ENCODE measurements at regions not wholly inside any gene's neighbourhood (a gene's known extent, or its start where the extent isn't known, plus 50 kb on each side); places are given as distances from the start of the nearest gene placed in this dataset.

DNA sequence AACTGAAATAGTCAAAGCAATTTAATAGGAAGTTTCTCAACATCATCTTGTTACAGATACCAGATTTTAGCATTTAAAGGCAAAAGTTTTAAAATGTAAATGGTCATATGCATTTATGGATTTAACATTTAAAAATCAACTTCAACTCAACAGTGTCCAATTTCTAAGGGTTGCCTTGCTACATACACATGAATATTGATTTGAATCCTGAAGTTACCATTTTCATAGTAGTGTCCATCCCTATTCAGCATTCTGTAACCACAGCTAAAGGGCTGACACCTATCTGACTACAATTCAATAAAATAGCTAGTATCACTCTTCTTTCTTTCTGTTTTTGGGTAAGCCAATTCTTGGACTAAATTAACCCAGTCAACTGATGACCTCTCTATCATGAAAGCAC lies 164.0 kb upstream of the CFAP20DC start:
- no peaks in the 10 kb centered on the region for H3K36me3 ChIP-seq
- DNase-seq (no peak), ATAC-seq (no peak)
- H3K4me3 ChIP-seq: no peak overlapping the region
- H3K27ac ChIP-seq: no peak overlapping the region
- in situ Hi-C loops (cut with MboI; ENCODE audit: low sequenced_read_pairs in 4 of 4): loop anchor here in 2 of 4 donors (25.0 kb wide), 1 partner anchor 648 kb away; no protein-coding TSS in a partner anchor
- no peaks in the 10 kb centered on the region for H3K27me3 ChIP-seq
- no peak for TF ChIP-seq POLR2A (IDR thresholded peaks at IDR 0.05)
- TF ChIP-seq, protein P1, sequence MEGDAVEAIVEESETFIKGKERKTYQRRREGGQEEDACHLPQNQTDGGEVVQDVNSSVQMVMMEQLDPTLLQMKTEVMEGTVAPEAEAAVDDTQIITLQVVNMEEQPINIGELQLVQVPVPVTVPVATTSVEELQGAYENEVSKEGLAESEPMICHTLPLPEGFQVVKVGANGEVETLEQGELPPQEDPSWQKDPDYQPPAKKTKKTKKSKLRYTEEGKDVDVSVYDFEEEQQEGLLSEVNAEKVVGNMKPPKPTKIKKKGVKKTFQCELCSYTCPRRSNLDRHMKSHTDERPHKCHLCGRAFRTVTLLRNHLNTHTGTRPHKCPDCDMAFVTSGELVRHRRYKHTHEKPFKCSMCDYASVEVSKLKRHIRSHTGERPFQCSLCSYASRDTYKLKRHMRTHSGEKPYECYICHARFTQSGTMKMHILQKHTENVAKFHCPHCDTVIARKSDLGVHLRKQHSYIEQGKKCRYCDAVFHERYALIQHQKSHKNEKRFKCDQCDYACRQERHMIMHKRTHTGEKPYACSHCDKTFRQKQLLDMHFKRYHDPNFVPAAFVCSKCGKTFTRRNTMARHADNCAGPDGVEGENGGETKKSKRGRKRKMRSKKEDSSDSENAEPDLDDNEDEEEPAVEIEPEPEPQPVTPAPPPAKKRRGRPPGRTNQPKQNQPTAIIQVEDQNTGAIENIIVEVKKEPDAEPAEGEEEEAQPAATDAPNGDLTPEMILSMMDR (IDR thresholded peaks at IDR 0.05 in 4 of 5, conservative IDR thresholded peaks at IDR 0.05 in 1 of 5): no peak
- no peaks in the 10 kb centered on the region for H3K4me1 ChIP-seq
- no peaks in the 10 kb centered on the region for H3K9me3 ChIP-seq
- intact Hi-C loops (cut with DNase I; ENCODE audit: low total_unique reads): no loop called here

DNA sequence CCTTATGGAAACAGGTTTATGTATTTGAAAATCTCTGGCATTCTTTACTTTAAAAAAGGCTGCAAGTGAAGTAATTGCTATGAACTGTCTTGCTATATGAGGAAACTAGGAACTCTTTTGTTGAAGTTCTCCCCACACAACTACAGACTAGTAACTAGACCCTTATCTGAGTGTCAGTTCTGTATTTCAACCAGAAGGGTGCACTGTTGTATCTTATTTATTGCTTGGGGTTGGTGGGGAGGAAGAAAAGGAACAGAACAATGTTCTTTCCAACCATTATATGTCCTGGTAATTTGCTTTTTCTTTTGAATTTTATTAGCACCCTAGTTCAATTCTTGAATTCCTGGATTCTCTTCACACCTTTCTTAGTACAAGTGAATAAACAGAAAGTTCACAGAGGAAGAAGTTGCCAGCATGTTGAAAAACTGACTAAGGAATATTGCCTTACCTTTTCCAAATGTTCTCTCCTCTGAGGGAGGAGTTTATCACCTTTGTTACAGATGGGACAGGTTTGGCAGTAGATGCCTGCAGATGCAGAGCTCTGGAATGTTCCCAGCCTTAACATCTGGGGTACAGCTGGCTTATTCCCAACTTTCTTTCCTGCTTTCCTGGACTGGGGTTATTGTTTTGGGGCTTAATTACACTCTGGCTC lies 162.4 kb upstream of the CFAP20DC start:
- no peaks in the 10 kb centered on the region for H3K4me1 ChIP-seq
- intact Hi-C loops (cut with DNase I; ENCODE audit: low total_unique reads) (no loop called here), in situ Hi-C loops (cut with MboI; ENCODE audit: low sequenced_read_pairs in 4 of 4) (loop anchor here in 2 of 4 donors (25.0 kb wide), 1 partner anchor 650 kb away; no protein-coding TSS in a partner anchor)
- DNase-seq (no peak), ATAC-seq (no peak)
- TF ChIP-seq POLR2A (IDR thresholded peaks at IDR 0.05): no peak
- TF ChIP-seq, protein P1 (IDR thresholded peaks at IDR 0.05 in 4 of 5, conservative IDR thresholded peaks at IDR 0.05 in 1 of 5): no peak
- H3K27me3 ChIP-seq: no peaks in the 10 kb centered on the region
- H3K9me3 ChIP-seq: no peaks in the 10 kb centered on the region
- H3K36me3 ChIP-seq: no peaks in the 10 kb centered on the region
- no peak overlapping the region for H3K27ac ChIP-seq
- no peak overlapping the region for H3K4me3 ChIP-seq

DNA sequence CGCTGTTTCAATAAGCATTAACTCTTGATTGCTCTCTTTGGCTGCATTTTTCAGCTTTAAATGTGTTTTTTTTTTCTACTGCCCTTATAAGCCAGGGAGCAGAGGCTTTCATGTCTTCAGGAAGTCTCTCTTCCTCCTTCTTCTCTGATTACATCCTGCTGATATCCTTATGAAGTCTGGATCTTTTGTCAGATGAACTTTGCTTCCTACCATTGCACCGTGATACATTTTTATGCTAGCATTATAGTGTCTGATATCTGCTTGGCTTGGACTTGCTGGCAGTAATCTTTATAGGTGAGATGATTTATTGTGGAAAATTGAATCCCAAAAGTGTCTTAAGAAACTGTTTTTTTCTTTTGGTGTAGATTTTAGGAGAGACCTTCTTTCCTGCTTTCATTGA lies 160.4 kb upstream of the CFAP20DC start:
- in situ Hi-C loops (cut with MboI; ENCODE audit: low sequenced_read_pairs in 4 of 4): loop anchor here in 2 of 4 donors (25.0 kb wide), 1 partner anchor 652 kb away; no protein-coding TSS in a partner anchor

DNA sequence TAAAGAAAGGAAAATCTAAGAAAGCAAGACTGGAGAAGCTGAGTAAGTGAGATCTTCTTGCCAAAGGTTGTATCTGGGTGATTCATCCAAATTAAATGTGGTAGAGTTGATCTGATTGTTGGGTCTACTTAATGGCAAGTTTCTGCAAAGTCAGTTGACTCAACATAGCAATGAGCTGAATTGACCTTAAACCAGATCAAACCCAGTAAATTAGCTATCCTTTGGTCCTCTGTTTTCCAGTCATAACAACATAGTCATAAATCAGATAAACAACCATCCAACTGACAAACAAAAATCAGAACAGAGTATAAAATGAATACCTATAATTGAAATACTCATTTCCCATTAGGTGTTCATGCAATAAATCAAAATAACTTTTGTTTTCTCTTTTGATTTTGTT lies 142.6 kb upstream of the CFAP20DC start:
- TF ChIP-seq, protein P1 (IDR thresholded peaks at IDR 0.05 in 4 of 5, conservative IDR thresholded peaks at IDR 0.05 in 1 of 5): no peak
- no peak for TF ChIP-seq POLR2A (IDR thresholded peaks at IDR 0.05)
- H3K9me3 ChIP-seq: no peaks in the 10 kb centered on the region
- intact Hi-C loops (cut with DNase I; ENCODE audit: low total_unique reads) (no loop called here), in situ Hi-C loops (cut with MboI; ENCODE audit: low sequenced_read_pairs in 4 of 4) (no loop called here)
- no peak for DNase-seq
- no peak overlapping the region for H3K27ac ChIP-seq
- ATAC-seq: no peak
- H3K36me3 ChIP-seq: no peaks in the 10 kb centered on the region
- H3K4me1 ChIP-seq: no peaks in the 10 kb centered on the region
- H3K27me3 ChIP-seq: no peaks in the 10 kb centered on the region
- no peak overlapping the region for H3K4me3 ChIP-seq

More for the DNA sequence above, 160.4 kb upstream of the CFAP20DC start:
- ATAC-seq: no peak
- H3K27me3 ChIP-seq: no peaks in the 10 kb centered on the region
- H3K4me1 ChIP-seq: no peaks in the 10 kb centered on the region
- intact Hi-C loops (cut with DNase I; ENCODE audit: low total_unique reads): no loop called here
- H3K4me3 ChIP-seq: no peak overlapping the region
- TF ChIP-seq POLR2A (IDR thresholded peaks at IDR 0.05): no peak
- TF ChIP-seq, protein P1 (IDR thresholded peaks at IDR 0.05 in 4 of 5, conservative IDR thresholded peaks at IDR 0.05 in 1 of 5): no peak
- H3K9me3 ChIP-seq: no peaks in the 10 kb centered on the region
- no peak overlapping the region for H3K27ac ChIP-seq
- no peaks in the 10 kb centered on the region for H3K36me3 ChIP-seq
- DNase-seq: no peak

DNA sequence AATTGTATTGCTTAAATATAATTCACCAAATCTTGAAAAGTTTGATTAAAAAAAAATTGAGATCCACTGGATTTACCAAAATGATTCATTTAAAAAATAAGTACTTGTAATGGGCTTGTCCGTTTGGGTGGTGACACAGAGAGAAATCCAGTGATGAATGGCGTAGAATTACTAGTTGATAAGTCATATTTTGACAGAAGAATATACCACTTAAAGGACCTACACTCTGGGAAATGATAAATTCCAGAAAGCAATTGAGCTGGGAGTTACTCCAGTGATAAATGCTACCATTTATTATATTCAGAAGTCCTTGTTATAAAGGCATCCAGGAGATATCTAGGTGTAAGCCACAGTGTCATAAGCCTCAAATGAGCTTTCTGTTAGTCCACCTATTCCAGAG lies 141.8 kb upstream of the CFAP20DC start:
- intact Hi-C loops (cut with DNase I; ENCODE audit: low total_unique reads) (no loop called here), in situ Hi-C loops (cut with MboI; ENCODE audit: low sequenced_read_pairs in 4 of 4) (no loop called here)
- TF ChIP-seq, protein P1 (IDR thresholded peaks at IDR 0.05 in 4 of 5, conservative IDR thresholded peaks at IDR 0.05 in 1 of 5): no peak
- TF ChIP-seq POLR2A (IDR thresholded peaks at IDR 0.05): no peak
- ATAC-seq (no peak), DNase-seq (no peak)
- H3K9me3 ChIP-seq: no peaks in the 10 kb centered on the region
- H3K27ac ChIP-seq: no peak overlapping the region
- no peaks in the 10 kb centered on the region for H3K27me3 ChIP-seq
- H3K36me3 ChIP-seq: no peaks in the 10 kb centered on the region
- no peak overlapping the region for H3K4me3 ChIP-seq
- no peaks in the 10 kb centered on the region for H3K4me1 ChIP-seq

Measured in gastrocnemius medialis (tissue), 4 donors.